ENCODE measurements at regions not wholly inside any gene's neighbourhood (a gene's known extent, or its start where the extent isn't known, plus 50 kb on each side); places are given as distances from the start of the nearest gene placed in this dataset.

GRCh38 chr7:94277236-94277635 lies 117.5 kb upstream of the COL1A2 start:
- ChIA-PET CTCF (ENCODE audit: low intra/inter-chr PET ratio) (no interaction called here), POLR2A (no interaction called here)
- Histone ChIP-seq H2AFZ (ENCODE audit: low read depth, low read length) (no peak overlapping the region), H3K4me3 (no peak overlapping the region), H3K27ac (ENCODE audit: extremely low read depth, low read depth, low read length) (no peak overlapping the region), H3K36me3 (ENCODE audit: control insufficient read depth, insufficient read depth, low read length) (no peaks in the 10 kb centered on the region), H3K79me2 (ENCODE audit: control insufficient read depth, insufficient read depth, low read length) (no peaks in the 10 kb centered on the region), H3K27me3 (ENCODE audit: control insufficient read depth in 2 of 2, insufficient read depth in 2 of 2, low read length in 2 of 2) (peaks cover 0 to 3% of the 10 kb centered on the region in 2 experiments; a peak in 1 of 5 replicates), H3K9me1 (ENCODE audit: control insufficient read depth, insufficient read depth, low read length) (no peaks in the 10 kb centered on the region), H4K20me1 (replicated peaks; ENCODE audit: control insufficient read depth, insufficient read depth, low read length) (no peaks in the 10 kb centered on the region), H3K4me2 (ENCODE audit: insufficient read depth, low read length) (no peak overlapping the region), H3K9me3 (replicated peaks; ENCODE audit: control insufficient read depth, insufficient read depth, low read depth, low read length) (no peaks in the 10 kb centered on the region), H3K4me1 (replicated peaks in 1 of 2; ENCODE audit: control insufficient read depth in 2 of 2, insufficient read depth in 2 of 2, low read length in 2 of 2) (no peaks in the 10 kb centered on the region), H3K9ac (ENCODE audit: insufficient read depth in 1 of 2, low read depth in 2 of 2, low read length in 2 of 2) (no peak overlapping the region)
- in situ Hi-C loops (cut with MboI): no loop called here
- no peak for FAIRE-seq
- WGBS (ENCODE audit: insufficient coverage, low coverage, missing lambda C conversion rate): 7% methylated on average over 4 of the region's 4 CpGs
- intact Hi-C loops (cut with micrococcal nuclease): loop anchor here (10.0 kb wide), 1 partner anchor 372 kb away; the partner anchor contains the start of gene GNGT1
- no peak for DNase-seq (ENCODE audit: extremely low read depth in 1 of 4, low spot score in 3 of 4)
- ATAC-seq: no peak
- no TSS peak for BruUV-seq (replicated peaks)
- TF ChIP-seq SRSF3 (IDR thresholded peaks at IDR 0.05; ENCODE audit: insufficient read depth, low read length) (no peak), RERE (CRISPR knock-in tag; IDR thresholded peaks at IDR 0.05; ENCODE audit: borderline replicate concordance) (no peak), HEY1 (CRISPR knock-in tag; IDR thresholded peaks at IDR 0.05; ENCODE audit: borderline replicate concordance) (no peak), FOXA3 (CRISPR knock-in tag; conservative IDR thresholded peaks at IDR 0.05 in 1 of 2, IDR thresholded peaks at IDR 0.05 in 1 of 2) (no peak), MAFG (tag; conservative IDR thresholded peaks at IDR 0.05) (no peak), EP300 (IDR thresholded peaks at IDR 0.05; ENCODE audit: low read length) (no peak), TCF15 (CRISPR knock-in tag; IDR thresholded peaks at IDR 0.05) (no peak), DLX4 (CRISPR knock-in tag; IDR thresholded peaks at IDR 0.05) (no peak), CC2D1A (IDR thresholded peaks at IDR 0.05) (no peak), CTCF (IDR thresholded peaks at IDR 0.05 in 2 of 3, conservative IDR thresholded peaks at IDR 0.05 in 1 of 3; ENCODE audit: insufficient read depth in 2 of 3, low read depth in 1 of 3, low read length in 3 of 3) (no peak), GATAD2A (IDR thresholded peaks at IDR 0.05) (no peak)
